Endothelial cell (in vitro differentiated cells): ENCODE measurements at regions not wholly inside any gene's neighbourhood (a gene's known extent, or its start where the extent isn't known, plus 50 kb on each side); places are given as distances from the start of the nearest gene placed in this dataset.

Source experiments
- DNase-seq: peaks from one replicate; pipeline ENCODE4 v3.0.0; 2021; ENCODE audit warnings: low spot score
- H3K27ac Mint-ChIP-seq: one replicate; pipeline ENCODE4 v1.8.0; 2021; ENCODE audit warnings: mixed read lengths, inconsistent platforms; ENCODE audit not compliant: unreplicated experiment
- H3K27me3 Mint-ChIP-seq: one replicate; pipeline ENCODE4 v1.8.0; 2021; ENCODE audit warnings: mild to moderate bottlenecking, moderate library complexity, mixed read lengths, inconsistent platforms; ENCODE audit not compliant: unreplicated experiment
- H3K36me3 Mint-ChIP-seq: one replicate; pipeline ENCODE4 v1.8.0; 2021; ENCODE audit warnings: mild to moderate bottlenecking, low read depth, mixed read lengths, inconsistent platforms; ENCODE audit not compliant: unreplicated experiment
- H3K4me1 Mint-ChIP-seq: one replicate; pipeline ENCODE4 v1.8.0; 2021; ENCODE audit warnings: mild to moderate bottlenecking, mixed read lengths, inconsistent platforms; ENCODE audit not compliant: unreplicated experiment
- H3K4me3 Mint-ChIP-seq: one replicate; pipeline ENCODE4 v1.8.0; 2021; ENCODE audit warnings: mild to moderate bottlenecking, mixed read lengths, inconsistent platforms; ENCODE audit not compliant: unreplicated experiment
- H3K9me3 Mint-ChIP-seq: one replicate; pipeline ENCODE4 v1.8.0; 2021; ENCODE audit warnings: mixed read lengths, inconsistent platforms; ENCODE audit not compliant: unreplicated experiment
- CTCF ChIP-seq: fragments of 200-600 bp; sonication (generic); IDR thresholded peaks from one replicate; pipeline ENCODE4 v1.5.0; 2021; ENCODE audit warnings: antibody characterized with exemption; ENCODE audit not compliant: unreplicated experiment

GRCh38 chr3:88410259-88410658 is 260.5 kb downstream of the C3orf38 start:
- Mint-ChIP-seq H3K4me3 (no peak overlapping the region), H3K4me1 (peaks cover under 1% of the 10 kb centered on the region), H3K27ac (no peak overlapping the region), H3K9me3 (no peaks in the 10 kb centered on the region), H3K27me3 (peaks cover 2% of the 10 kb centered on the region), H3K36me3 (no peaks in the 10 kb centered on the region)
- no peak for DNase-seq
- no peak for TF ChIP-seq CTCF

- Mint-ChIP-seq H3K4me3 (no peak overlapping the region), H3K36me3 (no peaks in the 10 kb centered on the region), H3K4me1 (no peaks in the 10 kb centered on the region), H3K27me3 (peaks cover 2% of the 10 kb centered on the region), H3K27ac (no peak overlapping the region), H3K9me3 (no peaks in the 10 kb centered on the region)
- DNase-seq = no peak
- TF ChIP-seq CTCF = no peak
These were observed 262.6 kb downstream of the C3orf38 start for GRCh38 chr3:88412346-88412745.

- no peak for DNase-seq
- Mint-ChIP-seq H3K4me3 (no peak overlapping the region), H3K27ac (no peak overlapping the region), H3K4me1 (no peaks in the 10 kb centered on the region), H3K9me3 (no peaks in the 10 kb centered on the region), H3K36me3 (no peaks in the 10 kb centered on the region), H3K27me3 (no peaks in the 10 kb centered on the region)
- TF ChIP-seq CTCF = no peak
These were observed 266.7 kb downstream of the C3orf38 start for GRCh38 chr3:88416436-88416835.

GRCh38 chr3:88418219-88418618 is 268.5 kb downstream of the C3orf38 start:
- H3K27ac Mint-ChIP-seq = no peak overlapping the region
- H3K36me3 Mint-ChIP-seq = no peaks in the 10 kb centered on the region
- H3K27me3 Mint-ChIP-seq = no peaks in the 10 kb centered on the region
- no peaks in the 10 kb centered on the region for H3K4me1 Mint-ChIP-seq
- no peaks in the 10 kb centered on the region for H3K9me3 Mint-ChIP-seq
- TF ChIP-seq CTCF = no peak
- no peak for DNase-seq
- H3K4me3 Mint-ChIP-seq = no peak overlapping the region

- H3K27ac Mint-ChIP-seq = no peak overlapping the region
- no peaks in the 10 kb centered on the region for H3K4me1 Mint-ChIP-seq
- no peak for DNase-seq
- H3K9me3 Mint-ChIP-seq = no peaks in the 10 kb centered on the region
- H3K4me3 Mint-ChIP-seq = no peak overlapping the region
- no peaks in the 10 kb centered on the region for H3K36me3 Mint-ChIP-seq
- no peaks in the 10 kb centered on the region for H3K27me3 Mint-ChIP-seq
- TF ChIP-seq CTCF = no peak
These were observed 283.8 kb downstream of the C3orf38 start for GRCh38 chr3:88433568-88433967.
